Vagina (tissue), 2 donors: ENCODE measurements at regions not wholly inside any gene's neighbourhood (a gene's known extent, or its start where the extent isn't known, plus 50 kb on each side); places are given as distances from the start of the nearest gene placed in this dataset.

Source experiments
- POLR2AphosphoS5 ChIP-seq, 2 donors: sonication (generic); formaldehyde crosslinking; IDR thresholded peaks; one replicate each; pipeline ENCODE4 v1.9.0; 2017; ENCODE audit warnings: antibody characterized with exemption in 2 of 2, mild to moderate bottlenecking in 2 of 2, low read depth in 1 of 2; ENCODE audit not compliant: insufficient read depth in 1 of 2
- TF ChIP-seq, protein P1 (sequence below), 3 experiments: fragments of 450-650 bp in 2 of 3; fragments of 200-600 bp in 1 of 3; sonication (generic) in 1 of 3; IDR thresholded peaks; one replicate each; pipeline ENCODE4 v1.5.1; 2017 to 2019; ENCODE audit warnings: antibody characterized with exemption in 3 of 3, mild to moderate bottlenecking in 2 of 3, moderate library complexity in 2 of 3

DNA sequence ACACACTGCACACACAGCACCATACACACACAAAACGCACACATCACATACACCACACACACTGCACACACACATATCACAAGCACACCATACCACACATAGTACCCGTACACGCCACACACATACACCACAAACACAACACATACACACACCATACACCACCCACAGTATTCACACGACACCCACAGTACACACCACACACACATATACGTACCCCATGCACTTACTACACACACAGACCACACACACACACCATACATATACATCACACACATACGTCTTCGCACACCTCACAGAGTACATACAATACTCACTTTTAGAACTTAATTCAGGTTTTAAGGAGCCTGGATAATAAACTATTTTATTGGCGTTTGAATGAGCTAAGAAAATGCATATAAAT lies 1805.3 kb upstream of the DEFB115 start:
- TF ChIP-seq, protein P1, sequence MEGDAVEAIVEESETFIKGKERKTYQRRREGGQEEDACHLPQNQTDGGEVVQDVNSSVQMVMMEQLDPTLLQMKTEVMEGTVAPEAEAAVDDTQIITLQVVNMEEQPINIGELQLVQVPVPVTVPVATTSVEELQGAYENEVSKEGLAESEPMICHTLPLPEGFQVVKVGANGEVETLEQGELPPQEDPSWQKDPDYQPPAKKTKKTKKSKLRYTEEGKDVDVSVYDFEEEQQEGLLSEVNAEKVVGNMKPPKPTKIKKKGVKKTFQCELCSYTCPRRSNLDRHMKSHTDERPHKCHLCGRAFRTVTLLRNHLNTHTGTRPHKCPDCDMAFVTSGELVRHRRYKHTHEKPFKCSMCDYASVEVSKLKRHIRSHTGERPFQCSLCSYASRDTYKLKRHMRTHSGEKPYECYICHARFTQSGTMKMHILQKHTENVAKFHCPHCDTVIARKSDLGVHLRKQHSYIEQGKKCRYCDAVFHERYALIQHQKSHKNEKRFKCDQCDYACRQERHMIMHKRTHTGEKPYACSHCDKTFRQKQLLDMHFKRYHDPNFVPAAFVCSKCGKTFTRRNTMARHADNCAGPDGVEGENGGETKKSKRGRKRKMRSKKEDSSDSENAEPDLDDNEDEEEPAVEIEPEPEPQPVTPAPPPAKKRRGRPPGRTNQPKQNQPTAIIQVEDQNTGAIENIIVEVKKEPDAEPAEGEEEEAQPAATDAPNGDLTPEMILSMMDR (IDR thresholded peaks at IDR 0.05) = no peak
- no peak for TF ChIP-seq POLR2AphosphoS5 (IDR thresholded peaks at IDR 0.05; ENCODE audit: insufficient read depth in 1 of 2, low read depth in 1 of 2)
